ENCODE measurements at regions not wholly inside any gene's neighbourhood (a gene's known extent, or its start where the extent isn't known, plus 50 kb on each side); places are given as distances from the start of the nearest gene placed in this dataset.
"Not testable (repeated sequence)": the region's sequence is repeated elsewhere in the genome, so short reads cannot be mapped to it uniquely, and the experiment has no call there.

DNA sequence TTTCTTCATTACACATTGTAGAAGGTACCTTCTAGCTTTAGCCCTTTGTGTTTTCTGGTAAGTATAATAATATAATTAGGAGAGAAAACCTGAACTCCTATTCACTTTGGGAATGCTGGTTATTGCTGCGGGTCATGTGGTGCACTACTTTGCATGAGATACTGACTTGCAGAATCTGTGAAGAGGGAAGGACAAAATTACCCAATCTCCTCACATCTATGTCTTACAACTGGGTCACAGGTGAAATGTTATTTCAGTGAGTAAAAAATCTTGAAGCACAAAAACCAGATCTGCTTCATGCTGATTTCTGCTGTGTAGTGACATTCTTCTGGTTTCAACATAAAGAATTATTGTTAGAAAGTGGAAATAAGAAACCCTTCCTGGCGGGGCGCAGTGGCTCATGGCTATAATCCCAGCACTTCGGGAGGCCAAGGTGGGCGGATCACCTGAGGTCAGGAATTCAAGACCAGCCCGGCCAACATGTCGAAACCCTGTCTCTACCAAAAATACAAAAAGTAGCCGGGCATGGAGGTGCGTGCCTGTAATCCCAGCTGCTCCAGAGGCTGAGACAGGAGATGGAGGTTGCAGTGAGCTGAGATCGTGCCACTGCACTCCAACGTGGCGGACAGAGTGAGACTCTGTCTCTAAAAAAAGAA is 211.0 kb upstream of the REG3G start:
- Histone ChIP-seq H3K9ac (ENCODE audit: insufficient read depth in 1 of 2, low read length in 2 of 2) (no peak overlapping the region), H3K27ac (ENCODE audit: low read depth in 1 of 2, low read length in 1 of 2) (no peak overlapping the region), H3K4me3 (no peak overlapping the region), H3K4me1 (ENCODE audit: control insufficient read depth in 5 of 5, insufficient read depth in 5 of 5, low read length in 5 of 5) (no peaks in the 10 kb centered on the region), H3K36me3 (ENCODE audit: control insufficient read depth in 4 of 4, insufficient read depth in 4 of 4, low read length in 4 of 4) (no peaks in the 10 kb centered on the region), H3K9me3 (ENCODE audit: control insufficient read depth in 4 of 4, insufficient read depth in 3 of 4, low read length in 3 of 4) (no peaks in the 10 kb centered on the region), H3K27me3 (ENCODE audit: control insufficient read depth in 3 of 3, insufficient read depth in 3 of 3, low read length in 2 of 3) (no peaks in the 10 kb centered on the region)
- no peak for DNase-seq
- ATAC-seq (ENCODE audit: insufficient read depth, low FRiP score): no peak
- TF ChIP-seq, protein P1, sequence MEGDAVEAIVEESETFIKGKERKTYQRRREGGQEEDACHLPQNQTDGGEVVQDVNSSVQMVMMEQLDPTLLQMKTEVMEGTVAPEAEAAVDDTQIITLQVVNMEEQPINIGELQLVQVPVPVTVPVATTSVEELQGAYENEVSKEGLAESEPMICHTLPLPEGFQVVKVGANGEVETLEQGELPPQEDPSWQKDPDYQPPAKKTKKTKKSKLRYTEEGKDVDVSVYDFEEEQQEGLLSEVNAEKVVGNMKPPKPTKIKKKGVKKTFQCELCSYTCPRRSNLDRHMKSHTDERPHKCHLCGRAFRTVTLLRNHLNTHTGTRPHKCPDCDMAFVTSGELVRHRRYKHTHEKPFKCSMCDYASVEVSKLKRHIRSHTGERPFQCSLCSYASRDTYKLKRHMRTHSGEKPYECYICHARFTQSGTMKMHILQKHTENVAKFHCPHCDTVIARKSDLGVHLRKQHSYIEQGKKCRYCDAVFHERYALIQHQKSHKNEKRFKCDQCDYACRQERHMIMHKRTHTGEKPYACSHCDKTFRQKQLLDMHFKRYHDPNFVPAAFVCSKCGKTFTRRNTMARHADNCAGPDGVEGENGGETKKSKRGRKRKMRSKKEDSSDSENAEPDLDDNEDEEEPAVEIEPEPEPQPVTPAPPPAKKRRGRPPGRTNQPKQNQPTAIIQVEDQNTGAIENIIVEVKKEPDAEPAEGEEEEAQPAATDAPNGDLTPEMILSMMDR (IDR thresholded peaks at IDR 0.05; ENCODE audit: control extremely low read depth, extremely low read depth): no peak
- 83 to 87% methylated on average over 12 of the region's 12 CpGs for WGBS, 2 donors

DNA sequence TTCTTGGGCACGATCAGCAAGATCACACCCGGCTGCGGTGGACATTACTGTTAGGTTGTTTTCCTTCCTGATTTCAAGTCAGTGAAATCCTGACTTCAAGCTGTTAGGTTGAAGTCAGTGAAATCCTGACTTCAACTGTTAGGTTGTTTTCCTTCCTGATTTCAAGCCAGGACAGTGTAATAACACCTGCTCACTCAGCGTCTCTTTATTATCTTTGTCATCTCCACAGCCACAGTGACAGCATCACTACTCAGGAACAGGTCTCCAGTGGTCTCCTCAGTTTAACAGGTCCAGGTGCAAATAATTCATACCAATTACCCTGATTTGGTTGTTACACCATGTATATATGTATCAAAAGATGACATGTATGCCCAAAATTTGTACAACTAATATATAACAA is 208.1 kb upstream of the REG3G start:
- TF ChIP-seq, protein P1 (IDR thresholded peaks at IDR 0.05; ENCODE audit: control extremely low read depth, extremely low read depth): no peak
- H3K27me3 ChIP-seq (ENCODE audit: control insufficient read depth in 3 of 3, insufficient read depth in 3 of 3, low read length in 2 of 3): no peaks in the 10 kb centered on the region
- H3K4me3 ChIP-seq: no peak overlapping the region
- H3K4me1 ChIP-seq (ENCODE audit: control insufficient read depth in 5 of 5, insufficient read depth in 5 of 5, low read length in 5 of 5): no peaks in the 10 kb centered on the region
- H3K27ac ChIP-seq (ENCODE audit: low read depth in 1 of 2, low read length in 1 of 2): no peak overlapping the region
- H3K36me3 ChIP-seq (ENCODE audit: control insufficient read depth in 4 of 4, insufficient read depth in 4 of 4, low read length in 4 of 4): no peaks in the 10 kb centered on the region
- WGBS, 2 donors: 41 to 54% methylated on average over 4 of the region's 4 CpGs
- H3K9me3 ChIP-seq (ENCODE audit: control insufficient read depth in 4 of 4, insufficient read depth in 3 of 4, low read length in 3 of 4): no peaks in the 10 kb centered on the region
- no peak for DNase-seq
- H3K9ac ChIP-seq (ENCODE audit: insufficient read depth in 1 of 2, low read length in 2 of 2): no peak overlapping the region
- ATAC-seq (ENCODE audit: insufficient read depth, low FRiP score): no peak

- WGBS, 2 donors: 65 to 69% methylated on average over 2 of the region's 2 CpGs
- ATAC-seq (ENCODE audit: insufficient read depth, low FRiP score): no peak
- H3K4me3 ChIP-seq: no peak overlapping the region
- H3K27ac ChIP-seq (ENCODE audit: low read depth in 1 of 2, low read length in 1 of 2): no peak overlapping the region
- H3K27me3 ChIP-seq (ENCODE audit: control insufficient read depth in 3 of 3, insufficient read depth in 3 of 3, low read length in 2 of 3): no peaks in the 10 kb centered on the region
- peak in 1 of 3 donors; percentile 2 for DNase-seq
- TF ChIP-seq, protein P1 (IDR thresholded peaks at IDR 0.05; ENCODE audit: control extremely low read depth, extremely low read depth): no peak
- H3K36me3 ChIP-seq (ENCODE audit: control insufficient read depth in 4 of 4, insufficient read depth in 4 of 4, low read length in 4 of 4): no peaks in the 10 kb centered on the region
- no peak overlapping the region for H3K9ac ChIP-seq (ENCODE audit: insufficient read depth in 1 of 2, low read length in 2 of 2)
- no peaks in the 10 kb centered on the region for H3K9me3 ChIP-seq (ENCODE audit: control insufficient read depth in 4 of 4, insufficient read depth in 3 of 4, low read length in 3 of 4)
- no peaks in the 10 kb centered on the region for H3K4me1 ChIP-seq (ENCODE audit: control insufficient read depth in 5 of 5, insufficient read depth in 5 of 5, low read length in 5 of 5)
Observed at GRCh38 chr2:78832481-78832880, 193.0 kb upstream of the REG3G start.

- Histone ChIP-seq H3K9ac (ENCODE audit: insufficient read depth in 1 of 2, low read length in 2 of 2) (no peak overlapping the region), H3K4me1 (ENCODE audit: control insufficient read depth in 5 of 5, insufficient read depth in 5 of 5, low read length in 5 of 5) (peaks cover 0 to 2% (median 0%) of the 10 kb centered on the region in 5 donors), H3K4me3 (no peak overlapping the region), H3K9me3 (ENCODE audit: control insufficient read depth in 4 of 4, insufficient read depth in 3 of 4, low read length in 3 of 4) (no peaks in the 10 kb centered on the region), H3K27ac (ENCODE audit: low read depth in 1 of 2, low read length in 1 of 2) (no peak overlapping the region), H3K27me3 (ENCODE audit: control insufficient read depth in 3 of 3, insufficient read depth in 3 of 3, low read length in 2 of 3) (no peaks in the 10 kb centered on the region), H3K36me3 (ENCODE audit: control insufficient read depth in 4 of 4, insufficient read depth in 4 of 4, low read length in 4 of 4) (no peaks in the 10 kb centered on the region)
- ATAC-seq (ENCODE audit: insufficient read depth, low FRiP score) (no peak), DNase-seq (no peak)
- WGBS, 2 donors: 24 to 33% methylated on average over 3 of the region's 3 CpGs
- TF ChIP-seq, protein P1 (IDR thresholded peaks at IDR 0.05; ENCODE audit: control extremely low read depth, extremely low read depth): no peak
Observed at GRCh38 chr2:78839259-78839658, 186.2 kb upstream of the REG3G start.

DNA sequence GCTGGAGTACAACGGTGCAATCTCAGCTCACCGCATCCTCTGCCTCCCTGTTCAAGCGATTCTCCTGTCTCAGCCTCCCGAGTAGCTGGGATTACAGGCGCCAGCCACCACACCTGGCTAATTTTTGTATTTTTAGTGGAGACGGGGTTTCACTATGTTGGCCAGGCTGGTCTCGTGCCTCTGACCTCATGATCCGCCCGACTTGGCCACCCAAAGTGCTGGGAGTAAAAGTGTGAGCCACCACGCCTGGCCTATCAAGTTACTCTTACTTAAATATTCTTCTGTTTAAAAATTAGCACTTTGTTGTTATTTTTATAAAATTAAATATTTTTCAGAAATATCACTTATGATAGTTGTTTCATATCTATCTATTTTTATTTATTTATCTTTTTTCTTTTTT is 185.2 kb upstream of the REG3G start:
- not testable (repeated sequence) for H3K9ac ChIP-seq (ENCODE audit: insufficient read depth in 1 of 2, low read length in 2 of 2); DNase-seq; H3K27me3 ChIP-seq (ENCODE audit: control insufficient read depth in 3 of 3, insufficient read depth in 3 of 3, low read length in 2 of 3); H3K4me3 ChIP-seq; ATAC-seq (ENCODE audit: insufficient read depth, low FRiP score); H3K4me1 ChIP-seq (ENCODE audit: control insufficient read depth in 5 of 5, insufficient read depth in 5 of 5, low read length in 5 of 5); H3K36me3 ChIP-seq (ENCODE audit: control insufficient read depth in 4 of 4, insufficient read depth in 4 of 4, low read length in 4 of 4); H3K27ac ChIP-seq (ENCODE audit: low read depth in 1 of 2, low read length in 1 of 2); H3K9me3 ChIP-seq (ENCODE audit: control insufficient read depth in 4 of 4, insufficient read depth in 3 of 4, low read length in 3 of 4)
- WGBS, 2 donors: 89 to 97% methylated on average over 10 of the region's 10 CpGs

Data from lung (tissue), 11 donors.